Neural cell (in vitro differentiated cells): ENCODE measurements at regions not wholly inside any gene's neighbourhood (a gene's known extent, or its start where the extent isn't known, plus 50 kb on each side); places are given as distances from the start of the nearest gene placed in this dataset.

Experiments used
- H2AFZ ChIP-seq: fragments of 200-600, 300-800 bp; sonication (generic), shearing (Covaris generic); 2 replicates; pipeline ENCODE4 v1.6.0; 2014; ENCODE audit warnings: low read depth, mild to moderate bottlenecking, antibody characterized with exemption, low read length, moderate library complexity
- H3F3A ChIP-seq: fragments of 200-600 bp; shearing (Covaris generic); 2 replicates; pipeline ENCODE4 v1.6.1; 2016; ENCODE audit warnings: mild to moderate bottlenecking, moderate library complexity, mixed read lengths, antibody characterized with exemption, low read length; ENCODE audit not compliant: insufficient read depth, poor library complexity, severe bottlenecking
- H3K27ac ChIP-seq: fragments of 200-600, 300-800 bp; sonication (generic), shearing (Covaris generic); 2 replicates; pipeline ENCODE4 v1.5.1; 2014; ENCODE audit warnings: mild to moderate bottlenecking, low read length, moderate library complexity
- H3K27me3 ChIP-seq: fragments of 300-800, 200-600 bp; sonication (generic), shearing (Covaris generic); 2 replicates; pipeline ENCODE4 v1.6.0; 2014; ENCODE audit warnings: mild to moderate bottlenecking, low read depth, low read length, moderate library complexity; ENCODE audit not compliant: insufficient read depth
- H3K36me3 ChIP-seq: fragments of 300-800, 200-600 bp; sonication (generic), shearing (Covaris generic); 2 replicates; pipeline ENCODE4 v1.5.1; 2014; ENCODE audit warnings: mild to moderate bottlenecking, antibody characterized with exemption, low read length, moderate library complexity; ENCODE audit not compliant: insufficient read depth
- H3K4me2 ChIP-seq: fragments of 300-800, 200-600 bp; sonication (generic), shearing (Covaris generic); 2 replicates; pipeline ENCODE4 v1.6.0; 2014; ENCODE audit warnings: mild to moderate bottlenecking, low read length
- H3K4me3 ChIP-seq: fragments of 300-800, 200-600 bp; sonication (generic), shearing (Covaris generic); 2 replicates; pipeline ENCODE4 v1.5.1; 2014; ENCODE audit warnings: mild to moderate bottlenecking, low read length, moderate library complexity
- H3K79me2 ChIP-seq: fragments of 200-600 bp; shearing (Covaris generic); replicated peaks from 2 replicates; pipeline ENCODE4 v1.6.0; 2014; ENCODE audit warnings: mild to moderate bottlenecking, low read length, moderate library complexity; ENCODE audit not compliant: insufficient read depth
- H3K9ac ChIP-seq: fragments of 300-800, 200-600 bp; sonication (generic), shearing (Covaris generic); 2 replicates; pipeline ENCODE4 v1.6.1; 2016; ENCODE audit warnings: mild to moderate bottlenecking, low read length, mixed read lengths
- H3K9me2 ChIP-seq: fragments of 200-600 bp; shearing (Covaris generic); 2 replicates; pipeline ENCODE4 v1.6.1; 2016; ENCODE audit warnings: mild to moderate bottlenecking, low read length, mixed read lengths; ENCODE audit not compliant: insufficient read depth
- H3K9me3 ChIP-seq: fragments of 200-600, 300-800 bp; sonication (generic), shearing (Covaris generic); 2 replicates; pipeline ENCODE4 v1.6.1; 2016; ENCODE audit warnings: mild to moderate bottlenecking, mixed run types, low read length, moderate library complexity, mixed read lengths
- H4K20me1 ChIP-seq: fragments of 200-600 bp; shearing (Covaris generic); 2 replicates; pipeline ENCODE4 v1.6.1; 2016; ENCODE audit warnings: mild to moderate bottlenecking, mixed run types; ENCODE audit not compliant: insufficient read depth
- CTCF ChIP-seq: fragments of 450-650 bp; IDR thresholded peaks from 2 replicates; pipeline ENCODE4 v1.5.1; 2014; ENCODE audit warnings: antibody characterized with exemption, mild to moderate bottlenecking, moderate library complexity; ENCODE audit not compliant: poor library complexity, severe bottlenecking
- EP300 ChIP-seq: fragments of 450-650 bp; conservative IDR thresholded peaks from 2 replicates; pipeline ENCODE4 v1.6.1; 2014; ENCODE audit warnings: antibody characterized with exemption, mild to moderate bottlenecking, moderate library complexity; ENCODE audit not compliant: poor library complexity, severe bottlenecking
- EZH2 ChIP-seq: fragments of 200-600, 300-800 bp; shearing (Covaris generic), sonication (generic); IDR thresholded peaks from 2 replicates; pipeline ENCODE4 v1.6.1; 2014; ENCODE audit warnings: antibody characterized with exemption, low read length, borderline replicate concordance, mild to moderate bottlenecking; ENCODE audit not compliant: insufficient read depth, poor library complexity, severe bottlenecking
- MXI1 ChIP-seq: fragments of 450-650 bp; conservative IDR thresholded peaks from 2 replicates; pipeline ENCODE4 v1.6.1; 2014; ENCODE audit warnings: antibody characterized with exemption, mild to moderate bottlenecking; ENCODE audit not compliant: poor library complexity, severe bottlenecking
- POLR2AphosphoS5 ChIP-seq: IDR thresholded peaks from 2 replicates; pipeline ENCODE4 v1.6.1; 2012
- RAD21 ChIP-seq: fragments of 450-650 bp; conservative IDR thresholded peaks from 2 replicates; pipeline ENCODE4 v1.6.1; 2014; ENCODE audit warnings: antibody characterized with exemption, mild to moderate bottlenecking, moderate library complexity
- REST ChIP-seq: IDR thresholded peaks from 2 replicates; pipeline ENCODE4 v1.6.1; 2012; ENCODE audit warnings: borderline replicate concordance
- SMC3 ChIP-seq: fragments of 450-650 bp; conservative IDR thresholded peaks from 2 replicates; pipeline ENCODE4 v1.6.1; 2014; ENCODE audit warnings: antibody characterized with exemption, mild to moderate bottlenecking, moderate library complexity; ENCODE audit not compliant: poor library complexity
- TAF1 ChIP-seq: IDR thresholded peaks from 2 replicates; pipeline ENCODE4 v1.6.1; 2012; ENCODE audit warnings: low read depth

- Histone ChIP-seq H2AFZ (no peak overlapping the region), H3K4me2 (no peak overlapping the region), H3K9ac (no peak overlapping the region), H4K20me1 (no peaks in the 10 kb centered on the region), H3K27ac (no peak overlapping the region), H3K9me2 (no peaks in the 10 kb centered on the region), H3K79me2 (no peaks in the 10 kb centered on the region), H3K36me3 (no peaks in the 10 kb centered on the region), H3K9me3 (no peaks in the 10 kb centered on the region), H3F3A (no peaks in the 10 kb centered on the region), H3K4me3 (no peak overlapping the region), H3K27me3 (peaks cover 56% of the 10 kb centered on the region)
- TF ChIP-seq SMC3 (no peak), RAD21 (no peak), MXI1 (no peak), EZH2 (no peak), EP300 (no peak), TAF1 (no peak), CTCF (no peak), REST (no peak), POLR2AphosphoS5 (no peak)
Observed at GRCh38 chr10:117736655-117737054, 194.1 kb downstream of the EMX2 start.

GRCh38 chr10:117740088-117740487, 197.5 kb downstream of the EMX2 start:
- no peaks in the 10 kb centered on the region for H3K36me3 ChIP-seq
- H3K9ac ChIP-seq, result no peak overlapping the region
- H3K27me3 ChIP-seq, result peaks cover 36% of the 10 kb centered on the region
- TF ChIP-seq SMC3 (no peak), EZH2 (no peak), TAF1 (no peak), POLR2AphosphoS5 (no peak), EP300 (no peak), MXI1 (no peak), REST (no peak), CTCF (no peak), RAD21 (no peak)
- H3K4me2 ChIP-seq, result no peak overlapping the region
- no peaks in the 10 kb centered on the region for H3K9me2 ChIP-seq
- no peaks in the 10 kb centered on the region for H3F3A ChIP-seq
- no peaks in the 10 kb centered on the region for H3K79me2 ChIP-seq
- no peaks in the 10 kb centered on the region for H3K9me3 ChIP-seq
- no peaks in the 10 kb centered on the region for H4K20me1 ChIP-seq
- H2AFZ ChIP-seq, result no peak overlapping the region
- H3K4me3 ChIP-seq, result no peak overlapping the region
- H3K27ac ChIP-seq, result no peak overlapping the region
